ENCODE measurements at regions not wholly inside any gene's neighbourhood (a gene's known extent, or its start where the extent isn't known, plus 50 kb on each side); places are given as distances from the start of the nearest gene placed in this dataset.

GRCh38 chr10:49243610-49244283 is 55.2 kb upstream of the C10orf71 start:
- DNase-seq: no peak

- peak; percentile 2 for DNase-seq
These were observed 54.9 kb upstream of the TMEM273 start for GRCh38 chr10:49243139-49243538.

- DNase-seq: no peak
These were observed 54.4 kb upstream of the TMEM273 start for GRCh38 chr10:49242604-49243003.

GRCh38 chr10:49241385-49241784 is 53.2 kb upstream of the TMEM273 start:
- DNase-seq: no peak

- DNase-seq: no peak
These were observed 52.8 kb upstream of the TMEM273 start for GRCh38 chr10:49240946-49241345.

All from T1000 (cell line).